ENCODE measurements at regions not wholly inside any gene's neighbourhood (a gene's known extent, or its start where the extent isn't known, plus 50 kb on each side); places are given as distances from the start of the nearest gene placed in this dataset.

- TF ChIP-seq RFX5 (IDR thresholded peaks at IDR 0.05; ENCODE audit: low read depth, low read length): no peak
- TF ChIP-seq CTCF (CRISPR knock-in tag; IDR thresholded peaks at IDR 0.05): no peak
- no peak for TF ChIP-seq ZBTB7A (CRISPR knock-in tag; IDR thresholded peaks at IDR 0.05)
- TF ChIP-seq ZFP41 (CRISPR knock-in tag; IDR thresholded peaks at IDR 0.05; ENCODE audit: borderline replicate concordance): no peak
Measured at GRCh38 chr7:91557789-91558404, 293.7 kb downstream of the FZD1 start.

All from HepG2 (cell line).